ENCODE measurements at regions not wholly inside any gene's neighbourhood (a gene's known extent, or its start where the extent isn't known, plus 50 kb on each side); places are given as distances from the start of the nearest gene placed in this dataset.
A peak's percentile ranks its signal among the peaks of the same experiment; 100 is the strongest.

DNA sequence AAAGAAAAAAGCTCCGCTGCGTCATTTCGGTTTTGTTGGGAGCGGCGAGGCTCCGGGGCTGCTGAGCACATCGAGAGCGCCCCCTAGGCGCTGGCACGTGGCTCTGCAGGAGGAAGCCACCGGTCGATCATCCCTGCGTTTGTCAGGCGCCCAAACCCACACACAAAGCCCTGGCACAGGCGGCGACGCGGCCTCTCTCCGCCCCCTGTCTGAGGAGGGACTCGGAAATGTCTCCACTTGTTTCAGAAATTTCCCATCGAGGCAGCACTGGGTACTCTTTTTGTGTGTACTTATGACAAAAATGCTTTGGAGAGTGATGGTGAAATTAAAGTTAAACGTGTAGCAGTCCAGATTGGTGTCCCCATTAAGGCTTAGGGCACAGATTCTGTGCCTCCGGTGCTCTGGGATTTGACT is 407.3 kb upstream of the ONECUT1 start:
- Histone ChIP-seq H3K36me3 (no peaks in the 10 kb centered on the region), H3K9me3 (ENCODE audit: low read depth) (no peaks in the 10 kb centered on the region), H4K20me1 (ENCODE audit: low read depth) (peaks cover 5% of the 10 kb centered on the region), H3K79me2 (ENCODE audit: low read depth) (no peaks in the 10 kb centered on the region), H3K4me3 (peak overlapping the region; percentile 10), H3K27ac (no peak overlapping the region), H3K4me1 (peaks cover 19% of the 10 kb centered on the region), H3K9ac (no peak overlapping the region), H2AFZ (replicated peaks) (peak overlapping the region; percentile 33), H3K4me2 (peak overlapping the region; percentile 72), H3K27me3 (peaks cover 20% of the 10 kb centered on the region), H3F3A (ENCODE audit: low read depth) (peaks cover 5% of the 10 kb centered on the region)
- peaks cover 13% of the 10 kb centered on the region for H3K27me3 Mint-ChIP-seq (ENCODE audit: insufficient read depth, low read depth)
- peak; percentile 92 for DNase-seq (ENCODE audit: low spot score)
- TF ChIP-seq EZH2 (IDR thresholded peaks at IDR 0.05): peak; percentile 17
- TF ChIP-seq EZH2phosphoT487 (IDR thresholded peaks at IDR 0.05): no peak
- TF ChIP-seq, protein P1, sequence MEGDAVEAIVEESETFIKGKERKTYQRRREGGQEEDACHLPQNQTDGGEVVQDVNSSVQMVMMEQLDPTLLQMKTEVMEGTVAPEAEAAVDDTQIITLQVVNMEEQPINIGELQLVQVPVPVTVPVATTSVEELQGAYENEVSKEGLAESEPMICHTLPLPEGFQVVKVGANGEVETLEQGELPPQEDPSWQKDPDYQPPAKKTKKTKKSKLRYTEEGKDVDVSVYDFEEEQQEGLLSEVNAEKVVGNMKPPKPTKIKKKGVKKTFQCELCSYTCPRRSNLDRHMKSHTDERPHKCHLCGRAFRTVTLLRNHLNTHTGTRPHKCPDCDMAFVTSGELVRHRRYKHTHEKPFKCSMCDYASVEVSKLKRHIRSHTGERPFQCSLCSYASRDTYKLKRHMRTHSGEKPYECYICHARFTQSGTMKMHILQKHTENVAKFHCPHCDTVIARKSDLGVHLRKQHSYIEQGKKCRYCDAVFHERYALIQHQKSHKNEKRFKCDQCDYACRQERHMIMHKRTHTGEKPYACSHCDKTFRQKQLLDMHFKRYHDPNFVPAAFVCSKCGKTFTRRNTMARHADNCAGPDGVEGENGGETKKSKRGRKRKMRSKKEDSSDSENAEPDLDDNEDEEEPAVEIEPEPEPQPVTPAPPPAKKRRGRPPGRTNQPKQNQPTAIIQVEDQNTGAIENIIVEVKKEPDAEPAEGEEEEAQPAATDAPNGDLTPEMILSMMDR (IDR thresholded peaks at IDR 0.05): peak; percentile 96
- peak overlapping the region; percentile 77 for H3K4me3 Mint-ChIP-seq
- H3K36me3 Mint-ChIP-seq: no peaks in the 10 kb centered on the region
- H3K27ac Mint-ChIP-seq: no peak overlapping the region
- H3K4me1 Mint-ChIP-seq: peaks cover 22% of the 10 kb centered on the region
- no peaks in the 10 kb centered on the region for H3K9me3 Mint-ChIP-seq

DNA sequence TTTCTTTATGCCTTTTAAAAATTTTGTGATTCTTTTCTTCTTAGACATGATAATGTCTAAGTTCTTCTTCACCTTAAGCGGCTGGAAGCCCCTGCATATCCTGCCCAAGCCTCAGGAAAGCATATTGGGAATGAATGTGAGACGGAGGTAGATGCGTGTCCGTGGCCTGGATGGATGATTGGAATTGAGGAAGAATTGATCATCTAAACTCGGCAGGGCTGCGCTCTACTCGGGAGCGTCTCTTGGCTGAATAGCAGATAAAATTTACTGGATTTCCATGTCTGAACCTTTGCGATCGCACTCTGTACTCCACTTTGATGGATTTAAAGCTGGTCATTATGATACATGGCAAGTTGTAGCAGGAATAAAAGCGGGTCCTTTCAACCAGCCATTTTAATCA is 406.7 kb upstream of the ONECUT1 start:
- peaks cover 5% of the 10 kb centered on the region for H3F3A ChIP-seq (ENCODE audit: low read depth)
- TF ChIP-seq, protein P1 (IDR thresholded peaks at IDR 0.05): no peak
- no peak for TF ChIP-seq EZH2 (IDR thresholded peaks at IDR 0.05)
- TF ChIP-seq EZH2phosphoT487 (IDR thresholded peaks at IDR 0.05): no peak
- no peaks in the 10 kb centered on the region for H3K9me3 ChIP-seq (ENCODE audit: low read depth)
- H3K4me1 ChIP-seq: peaks cover 19% of the 10 kb centered on the region
- H3K4me3 ChIP-seq: peak overlapping the region; percentile 10
- no peak overlapping the region for H3K27ac Mint-ChIP-seq
- peak overlapping the region; percentile 77 for H3K4me3 Mint-ChIP-seq
- peaks cover 5% of the 10 kb centered on the region for H4K20me1 ChIP-seq (ENCODE audit: low read depth)
- DNase-seq (ENCODE audit: low spot score): no peak
- H3K27ac ChIP-seq: no peak overlapping the region
- H3K4me1 Mint-ChIP-seq: peaks cover 22% of the 10 kb centered on the region
- H3K27me3 Mint-ChIP-seq (ENCODE audit: insufficient read depth, low read depth): peaks cover 14% of the 10 kb centered on the region
- no peak overlapping the region for H2AFZ ChIP-seq (replicated peaks)
- H3K27me3 ChIP-seq: peaks cover 20% of the 10 kb centered on the region
- H3K4me2 ChIP-seq: peak overlapping the region; percentile 72
- H3K9me3 Mint-ChIP-seq: no peaks in the 10 kb centered on the region
- H3K79me2 ChIP-seq (ENCODE audit: low read depth): no peaks in the 10 kb centered on the region
- no peak overlapping the region for H3K9ac ChIP-seq
- no peaks in the 10 kb centered on the region for H3K36me3 Mint-ChIP-seq
- H3K36me3 ChIP-seq: no peaks in the 10 kb centered on the region

DNA sequence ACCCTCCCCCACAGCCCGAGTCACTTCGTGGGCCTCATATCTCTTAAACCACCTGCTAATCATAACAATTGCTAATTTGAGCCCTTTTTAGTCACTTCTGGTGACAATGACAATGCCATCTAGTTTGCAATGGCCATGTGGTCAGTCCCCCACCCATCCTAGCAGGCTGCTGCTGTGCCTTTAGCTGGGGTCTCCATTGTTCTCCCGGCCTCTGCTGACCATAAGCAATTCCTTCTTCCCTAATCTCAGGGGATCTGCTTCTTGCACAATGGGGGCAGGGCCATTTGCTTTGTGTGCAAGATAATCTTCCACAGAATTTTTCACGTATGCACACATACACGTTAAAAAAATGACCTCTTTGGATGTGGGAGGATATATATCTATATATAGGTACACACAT is 406.1 kb upstream of the ONECUT1 start:
- H3F3A ChIP-seq (ENCODE audit: low read depth): peaks cover 5% of the 10 kb centered on the region
- peaks cover 19% of the 10 kb centered on the region for H3K4me1 ChIP-seq
- peaks cover 20% of the 10 kb centered on the region for H3K27me3 ChIP-seq
- no peaks in the 10 kb centered on the region for H3K36me3 ChIP-seq
- Mint-ChIP-seq H3K9me3 (no peaks in the 10 kb centered on the region), H3K27ac (no peak overlapping the region), H3K36me3 (no peaks in the 10 kb centered on the region), H3K4me3 (no peak overlapping the region), H3K27me3 (ENCODE audit: insufficient read depth, low read depth) (peaks cover 14% of the 10 kb centered on the region), H3K4me1 (peaks cover 22% of the 10 kb centered on the region)
- no peak for TF ChIP-seq EZH2 (IDR thresholded peaks at IDR 0.05)
- TF ChIP-seq, protein P1 (IDR thresholded peaks at IDR 0.05): no peak
- TF ChIP-seq EZH2phosphoT487 (IDR thresholded peaks at IDR 0.05): no peak
- H3K4me2 ChIP-seq: peak overlapping the region; percentile 72
- no peak overlapping the region for H2AFZ ChIP-seq (replicated peaks)
- no peak overlapping the region for H3K27ac ChIP-seq
- no peaks in the 10 kb centered on the region for H3K9me3 ChIP-seq (ENCODE audit: low read depth)
- H3K9ac ChIP-seq: no peak overlapping the region
- peaks cover 5% of the 10 kb centered on the region for H4K20me1 ChIP-seq (ENCODE audit: low read depth)
- peak; percentile 74 for DNase-seq (ENCODE audit: low spot score)
- no peaks in the 10 kb centered on the region for H3K79me2 ChIP-seq (ENCODE audit: low read depth)
- no peak overlapping the region for H3K4me3 ChIP-seq
